ENCODE measurements at regions not wholly inside any gene's neighbourhood (a gene's known extent, or its start where the extent isn't known, plus 50 kb on each side); places are given as distances from the start of the nearest gene placed in this dataset.

DNA sequence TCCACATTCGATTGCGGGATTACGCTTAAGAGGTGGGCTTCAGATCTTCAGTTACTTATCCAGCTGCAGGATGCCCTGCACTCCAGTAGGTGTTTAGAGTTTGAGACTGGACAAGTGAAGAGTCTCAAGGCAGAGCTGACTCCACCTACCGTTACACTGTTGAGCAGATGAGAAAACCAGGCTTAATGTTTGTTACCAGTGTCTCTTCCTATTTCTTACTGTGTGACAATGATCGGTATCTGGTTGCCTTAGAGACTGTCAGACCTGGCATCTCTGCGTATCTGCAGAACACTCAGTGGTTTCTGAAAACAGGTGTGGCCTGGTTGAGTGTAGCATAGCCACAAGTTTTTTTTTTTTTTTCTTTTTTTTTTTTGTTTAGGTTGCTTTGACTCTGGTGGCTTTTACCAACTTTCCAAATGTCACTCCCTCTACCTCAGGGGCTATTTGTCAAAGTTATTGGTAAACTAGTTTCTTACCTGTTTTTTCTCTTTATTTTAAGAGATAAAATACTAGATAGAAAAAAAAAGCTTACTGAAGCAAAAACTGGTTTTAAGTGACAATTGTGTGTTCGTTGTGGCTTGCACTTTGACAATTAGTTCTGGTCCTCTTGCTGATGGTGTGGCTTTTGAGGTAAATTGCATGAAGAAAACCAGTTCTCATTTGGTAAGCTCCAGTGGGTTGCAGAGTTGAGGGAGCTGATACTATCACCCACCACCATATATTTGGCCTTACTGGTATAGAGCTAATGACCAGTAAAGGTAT, 284.8 kb downstream of the ETS1 start:
- DNase-seq (peak in 1 of 4 donors; percentile 29), ATAC-seq (no peak)
- Histone ChIP-seq H3K4me1 (no peaks in the 10 kb centered on the region), H3K36me3 (replicated peaks in 1 of 2; ENCODE audit: insufficient read depth in 1 of 2, low read depth in 2 of 2) (no peaks in the 10 kb centered on the region), H3K27ac (no peak overlapping the region), H3K9me3 (no peaks in the 10 kb centered on the region), H3K4me3 (no peak overlapping the region), H3K27me3 (no peaks in the 10 kb centered on the region)
- intact Hi-C loops (cut with DNase I), result no loop called here
- TF ChIP-seq, protein P1, sequence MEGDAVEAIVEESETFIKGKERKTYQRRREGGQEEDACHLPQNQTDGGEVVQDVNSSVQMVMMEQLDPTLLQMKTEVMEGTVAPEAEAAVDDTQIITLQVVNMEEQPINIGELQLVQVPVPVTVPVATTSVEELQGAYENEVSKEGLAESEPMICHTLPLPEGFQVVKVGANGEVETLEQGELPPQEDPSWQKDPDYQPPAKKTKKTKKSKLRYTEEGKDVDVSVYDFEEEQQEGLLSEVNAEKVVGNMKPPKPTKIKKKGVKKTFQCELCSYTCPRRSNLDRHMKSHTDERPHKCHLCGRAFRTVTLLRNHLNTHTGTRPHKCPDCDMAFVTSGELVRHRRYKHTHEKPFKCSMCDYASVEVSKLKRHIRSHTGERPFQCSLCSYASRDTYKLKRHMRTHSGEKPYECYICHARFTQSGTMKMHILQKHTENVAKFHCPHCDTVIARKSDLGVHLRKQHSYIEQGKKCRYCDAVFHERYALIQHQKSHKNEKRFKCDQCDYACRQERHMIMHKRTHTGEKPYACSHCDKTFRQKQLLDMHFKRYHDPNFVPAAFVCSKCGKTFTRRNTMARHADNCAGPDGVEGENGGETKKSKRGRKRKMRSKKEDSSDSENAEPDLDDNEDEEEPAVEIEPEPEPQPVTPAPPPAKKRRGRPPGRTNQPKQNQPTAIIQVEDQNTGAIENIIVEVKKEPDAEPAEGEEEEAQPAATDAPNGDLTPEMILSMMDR (IDR thresholded peaks at IDR 0.05), result no peak
- TF ChIP-seq POLR2A (IDR thresholded peaks at IDR 0.05), result peak in 1 of 3 donors; percentile 9
- WGBS, 2 donors, result 80 to 87% methylated on average over 7 of the region's 7 CpGs

DNA sequence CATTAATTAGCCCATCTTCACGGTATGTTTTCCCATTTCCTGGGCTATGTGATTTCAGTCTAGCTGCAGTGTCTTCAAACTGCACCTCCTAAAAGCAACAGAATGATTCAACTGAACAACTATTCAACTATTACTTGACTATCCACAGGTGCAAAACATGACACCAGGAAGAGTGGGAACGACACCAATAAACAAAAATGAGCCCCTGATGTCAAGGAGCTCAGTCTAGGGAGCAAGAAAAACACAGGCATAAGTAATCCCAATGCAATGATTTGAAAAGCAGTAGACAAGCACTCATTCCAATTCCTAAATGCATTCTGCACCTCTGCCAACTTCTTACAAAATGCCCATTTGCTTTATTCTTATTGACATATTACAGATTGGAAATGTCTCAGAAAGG, 285.6 kb downstream of the ETS1 start:
- ATAC-seq (no peak), DNase-seq (no peak)
- Histone ChIP-seq H3K9me3 (no peaks in the 10 kb centered on the region), H3K27me3 (no peaks in the 10 kb centered on the region), H3K36me3 (replicated peaks in 1 of 2; ENCODE audit: insufficient read depth in 1 of 2, low read depth in 2 of 2) (no peaks in the 10 kb centered on the region), H3K4me3 (no peak overlapping the region), H3K4me1 (no peaks in the 10 kb centered on the region), H3K27ac (no peak overlapping the region)
- TF ChIP-seq, protein P1 (IDR thresholded peaks at IDR 0.05), result no peak
- no peak for TF ChIP-seq POLR2A (IDR thresholded peaks at IDR 0.05)
- intact Hi-C loops (cut with DNase I), result no loop called here
- 89 to 91% methylated on average over 2 of the region's 2 CpGs for WGBS, 2 donors

DNA sequence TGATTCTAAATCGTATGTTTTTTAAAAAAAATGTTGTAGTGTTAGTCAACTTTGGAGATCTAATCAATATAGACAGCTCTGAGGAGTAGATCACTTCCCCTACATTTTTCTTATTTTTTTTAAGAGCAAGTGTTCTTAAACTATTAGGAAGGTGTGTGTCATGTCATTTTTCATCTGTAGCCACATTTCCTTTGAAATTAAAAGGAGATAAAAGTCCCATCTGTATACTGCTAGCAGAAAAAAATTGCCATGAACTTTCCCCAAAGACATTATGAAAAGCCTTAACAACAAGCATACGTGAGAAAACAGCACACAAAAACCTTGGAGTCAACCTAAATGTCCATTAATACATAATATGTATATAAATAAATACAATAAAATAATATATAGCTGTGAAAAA, 286.6 kb downstream of the ETS1 start:
- Histone ChIP-seq H3K36me3 (replicated peaks in 1 of 2; ENCODE audit: insufficient read depth in 1 of 2, low read depth in 2 of 2) (no peaks in the 10 kb centered on the region), H3K9me3 (no peaks in the 10 kb centered on the region), H3K4me1 (no peaks in the 10 kb centered on the region), H3K27me3 (no peaks in the 10 kb centered on the region), H3K27ac (no peak overlapping the region), H3K4me3 (no peak overlapping the region)
- DNase-seq (no peak), ATAC-seq (no peak)
- TF ChIP-seq POLR2A (IDR thresholded peaks at IDR 0.05), result no peak
- TF ChIP-seq, protein P1 (IDR thresholded peaks at IDR 0.05), result no peak
- intact Hi-C loops (cut with DNase I), result no loop called here
- WGBS, 2 donors, result 70 to 72% methylated on average over 2 of the region's 2 CpGs

DNA sequence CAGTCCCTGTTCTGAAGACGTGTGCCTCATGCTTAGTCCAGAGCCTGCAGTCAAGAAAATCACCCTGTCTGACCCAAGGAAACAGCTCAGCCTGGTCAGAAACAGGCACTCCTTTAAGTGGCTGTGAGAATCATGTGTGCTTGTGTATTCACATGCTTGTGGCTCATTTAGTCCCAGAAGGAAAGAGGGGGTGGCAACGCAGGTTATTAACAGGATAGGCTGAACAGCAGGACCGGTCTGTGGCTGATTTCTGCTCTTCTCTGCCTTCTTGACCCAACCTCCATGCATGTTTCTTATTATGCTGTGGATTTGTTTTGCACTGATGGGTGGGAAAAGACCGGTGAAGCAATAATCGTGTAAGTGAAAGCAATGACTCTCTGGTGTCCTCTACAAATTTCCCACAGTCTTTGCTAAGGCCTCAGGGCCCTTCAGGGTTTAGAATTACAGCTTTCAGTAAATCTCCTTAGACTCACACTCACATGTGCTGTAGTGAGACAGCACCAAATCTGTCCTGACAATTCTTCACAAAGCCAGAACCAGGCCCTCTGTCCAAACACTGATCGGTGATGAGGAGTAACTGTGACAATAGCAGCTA, 288.1 kb downstream of the ETS1 start:
- no peak for ATAC-seq
- intact Hi-C loops (cut with DNase I), result loop anchor here (10.0 kb wide), 1 partner anchor 526 kb away; no protein-coding TSS in a partner anchor
- no peak overlapping the region for H3K27ac ChIP-seq

More for the DNA sequence above, 288.1 kb downstream of the ETS1 start:
- Histone ChIP-seq H3K4me1 (no peaks in the 10 kb centered on the region), H3K36me3 (replicated peaks in 1 of 2; ENCODE audit: insufficient read depth in 1 of 2, low read depth in 2 of 2) (no peaks in the 10 kb centered on the region), H3K9me3 (no peaks in the 10 kb centered on the region), H3K27me3 (no peaks in the 10 kb centered on the region), H3K4me3 (no peak overlapping the region)
- TF ChIP-seq, protein P1 (IDR thresholded peaks at IDR 0.05), result no peak
- no peak for TF ChIP-seq POLR2A (IDR thresholded peaks at IDR 0.05)
- peak in 1 of 4 donors; percentile 20 for DNase-seq
- 79 to 82% methylated on average over 6 of the region's 6 CpGs for WGBS, 2 donors

All from body of pancreas (tissue), 4 donors.